ENCODE measurements at regions not wholly inside any gene's neighbourhood (a gene's known extent, or its start where the extent isn't known, plus 50 kb on each side); places are given as distances from the start of the nearest gene placed in this dataset.

DNA sequence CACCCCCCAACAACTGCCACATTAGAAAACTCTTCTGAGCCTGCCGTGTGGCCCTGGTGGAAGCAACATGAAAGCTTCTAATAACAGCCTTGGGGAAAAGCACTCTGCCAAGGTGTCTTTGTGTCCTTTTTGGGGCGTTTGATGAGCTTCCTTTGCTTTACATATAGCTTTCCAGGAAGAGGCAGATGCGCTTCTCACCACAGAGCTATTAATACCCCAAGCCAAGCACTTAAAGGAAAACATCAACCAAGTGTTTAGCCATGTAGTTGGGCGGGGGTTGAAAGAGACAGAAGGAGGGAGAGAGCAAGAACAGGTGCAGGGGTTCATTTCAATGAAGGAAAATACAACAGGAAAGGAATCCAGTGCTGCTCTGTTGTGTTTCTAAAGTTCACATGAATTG, 176.1 kb downstream of the VAPA start:
- no peak for TF ChIP-seq CTCF (IDR thresholded peaks at IDR 0.05)
- no peak for TF ChIP-seq POLR2AphosphoS5 (IDR thresholded peaks at IDR 0.05)

Data from prostate gland (tissue), 2 donors.